ENCODE measurements at regions not wholly inside any gene's neighbourhood (a gene's known extent, or its start where the extent isn't known, plus 50 kb on each side); places are given as distances from the start of the nearest gene placed in this dataset.

DNA sequence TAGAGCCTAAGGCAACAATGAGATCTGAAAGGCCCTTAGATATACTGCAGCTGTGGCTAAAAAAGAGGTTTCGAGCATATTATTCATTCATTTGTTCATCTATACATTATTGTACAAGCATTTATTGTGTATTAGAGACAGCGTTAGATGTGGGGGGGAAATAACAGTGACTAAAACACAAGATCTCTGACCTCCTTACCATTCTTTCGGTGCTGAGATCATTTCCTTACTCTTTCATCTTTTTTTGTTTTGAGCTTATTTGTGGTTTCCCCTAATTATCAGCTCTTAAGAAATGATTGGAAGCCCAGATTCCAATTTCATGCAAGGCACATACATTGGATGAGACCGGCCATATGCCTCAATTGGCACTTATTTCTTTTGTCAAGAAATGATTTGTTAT is 113.2 kb downstream of the SEC61B start:
- peaks cover 9% of the 10 kb centered on the region; the same call in 1 of the 2 replicates for H3K9me3 Mint-ChIP-seq
- DNase-seq (ENCODE audit: low spot score) (no peak), ATAC-seq (no peak)
- POLR2A ChIA-PET = no interaction called here
- CTCF ChIA-PET = interaction anchor here (1.4 kb wide), 1 partner anchor 66 kb away, joined by 3 read pairs; no protein-coding TSS in a partner anchor
- no peaks in the 10 kb centered on the region for H3K36me3 Mint-ChIP-seq
- no peaks in the 10 kb centered on the region for H3K4me1 Mint-ChIP-seq
- TF ChIP-seq, protein P1, sequence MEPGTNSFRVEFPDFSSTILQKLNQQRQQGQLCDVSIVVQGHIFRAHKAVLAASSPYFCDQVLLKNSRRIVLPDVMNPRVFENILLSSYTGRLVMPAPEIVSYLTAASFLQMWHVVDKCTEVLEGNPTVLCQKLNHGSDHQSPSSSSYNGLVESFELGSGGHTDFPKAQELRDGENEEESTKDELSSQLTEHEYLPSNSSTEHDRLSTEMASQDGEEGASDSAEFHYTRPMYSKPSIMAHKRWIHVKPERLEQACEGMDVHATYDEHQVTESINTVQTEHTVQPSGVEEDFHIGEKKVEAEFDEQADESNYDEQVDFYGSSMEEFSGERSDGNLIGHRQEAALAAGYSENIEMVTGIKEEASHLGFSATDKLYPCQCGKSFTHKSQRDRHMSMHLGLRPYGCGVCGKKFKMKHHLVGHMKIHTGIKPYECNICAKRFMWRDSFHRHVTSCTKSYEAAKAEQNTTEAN (CRISPR knock-in tag; IDR thresholded peaks at IDR 0.05) = no peak
- no peak for TF ChIP-seq RORB (CRISPR knock-in tag; IDR thresholded peaks at IDR 0.05)
- TF ChIP-seq, protein P2, sequence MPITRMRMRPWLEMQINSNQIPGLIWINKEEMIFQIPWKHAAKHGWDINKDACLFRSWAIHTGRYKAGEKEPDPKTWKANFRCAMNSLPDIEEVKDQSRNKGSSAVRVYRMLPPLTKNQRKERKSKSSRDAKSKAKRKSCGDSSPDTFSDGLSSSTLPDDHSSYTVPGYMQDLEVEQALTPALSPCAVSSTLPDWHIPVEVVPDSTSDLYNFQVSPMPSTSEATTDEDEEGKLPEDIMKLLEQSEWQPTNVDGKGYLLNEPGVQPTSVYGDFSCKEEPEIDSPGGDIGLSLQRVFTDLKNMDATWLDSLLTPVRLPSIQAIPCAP (CRISPR knock-in tag; IDR thresholded peaks at IDR 0.05) = no peak
- no peak for TF ChIP-seq CREB1 (CRISPR knock-in tag; IDR thresholded peaks at IDR 0.05)
- TF ChIP-seq SMAD4 (CRISPR knock-in tag; IDR thresholded peaks at IDR 0.05) = no peak
- TF ChIP-seq ZNF121 (CRISPR knock-in tag; IDR thresholded peaks at IDR 0.05) = no peak
- TF ChIP-seq KAT7 (CRISPR knock-in tag; IDR thresholded peaks at IDR 0.05; ENCODE audit: borderline replicate concordance) = no peak
- TF ChIP-seq, protein P3, sequence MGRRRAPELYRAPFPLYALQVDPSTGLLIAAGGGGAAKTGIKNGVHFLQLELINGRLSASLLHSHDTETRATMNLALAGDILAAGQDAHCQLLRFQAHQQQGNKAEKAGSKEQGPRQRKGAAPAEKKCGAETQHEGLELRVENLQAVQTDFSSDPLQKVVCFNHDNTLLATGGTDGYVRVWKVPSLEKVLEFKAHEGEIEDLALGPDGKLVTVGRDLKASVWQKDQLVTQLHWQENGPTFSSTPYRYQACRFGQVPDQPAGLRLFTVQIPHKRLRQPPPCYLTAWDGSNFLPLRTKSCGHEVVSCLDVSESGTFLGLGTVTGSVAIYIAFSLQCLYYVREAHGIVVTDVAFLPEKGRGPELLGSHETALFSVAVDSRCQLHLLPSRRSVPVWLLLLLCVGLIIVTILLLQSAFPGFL (CRISPR knock-in tag; IDR thresholded peaks at IDR 0.05; ENCODE audit: borderline replicate concordance) = no peak
- no peak for TF ChIP-seq PRRX2 (CRISPR knock-in tag; IDR thresholded peaks at IDR 0.05)
- TF ChIP-seq JAZF1 (CRISPR knock-in tag; IDR thresholded peaks at IDR 0.05) = no peak
- no peak for TF ChIP-seq GTF2I (CRISPR knock-in tag; conservative IDR thresholded peaks at IDR 0.05)
- TF ChIP-seq, protein P4, sequence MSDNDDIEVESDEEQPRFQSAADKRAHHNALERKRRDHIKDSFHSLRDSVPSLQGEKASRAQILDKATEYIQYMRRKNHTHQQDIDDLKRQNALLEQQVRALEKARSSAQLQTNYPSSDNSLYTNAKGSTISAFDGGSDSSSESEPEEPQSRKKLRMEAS (CRISPR knock-in tag; IDR thresholded peaks at IDR 0.05) = no peak
- no peak for TF ChIP-seq ZNF219 (CRISPR knock-in tag; IDR thresholded peaks at IDR 0.05; ENCODE audit: borderline replicate concordance)
- no peak for TF ChIP-seq OVOL2 (CRISPR knock-in tag; IDR thresholded peaks at IDR 0.05; ENCODE audit: borderline replicate concordance)
- TF ChIP-seq TEAD1 (CRISPR knock-in tag; IDR thresholded peaks at IDR 0.05) = no peak
- H3K4me3 Mint-ChIP-seq = no peak overlapping the region
- no peak overlapping the region for H3K27ac Mint-ChIP-seq
- no peaks in the 10 kb centered on the region; the same call in 1 of the 2 replicates for H3K27me3 Mint-ChIP-seq (ENCODE audit: low read depth)

DNA sequence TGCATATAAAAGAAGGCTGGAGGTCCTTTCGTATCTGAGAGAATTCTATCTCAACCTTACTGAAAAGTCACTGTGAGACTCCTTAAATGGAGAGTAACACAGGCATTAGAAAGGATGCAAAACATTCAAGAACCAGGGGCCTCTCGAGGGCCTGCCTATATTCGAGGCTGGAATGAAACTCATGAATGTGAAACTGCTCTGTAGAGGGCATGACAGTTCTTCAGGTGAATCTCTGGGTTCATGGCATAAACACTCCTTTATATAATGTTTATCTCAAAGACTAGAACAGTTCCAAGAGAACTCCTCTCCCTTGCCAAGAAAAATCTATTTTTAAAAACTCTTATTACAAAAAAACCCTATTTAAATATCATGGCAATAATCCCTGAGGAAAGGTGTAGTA is 113.9 kb downstream of the SEC61B start:
- ChIA-PET CTCF (interaction anchor here (1.4 kb wide), 1 partner anchor 65 kb away, joined by 3 read pairs; no protein-coding TSS in a partner anchor), POLR2A (no interaction called here)
- no peak overlapping the region for H3K4me3 Mint-ChIP-seq
- TF ChIP-seq HMGA2 (CRISPR knock-in tag; IDR thresholded peaks at IDR 0.05) = no peak
- no peak for TF ChIP-seq ZNF219 (CRISPR knock-in tag; IDR thresholded peaks at IDR 0.05; ENCODE audit: borderline replicate concordance)
- TF ChIP-seq NFATC4 (CRISPR knock-in tag; IDR thresholded peaks at IDR 0.05) = no peak
- no peak for TF ChIP-seq FOXP1 (CRISPR knock-in tag; IDR thresholded peaks at IDR 0.05; ENCODE audit: borderline replicate concordance)
- no peak for TF ChIP-seq GABPB1 (CRISPR knock-in tag; IDR thresholded peaks at IDR 0.05)
- no peak for TF ChIP-seq RORB (CRISPR knock-in tag; IDR thresholded peaks at IDR 0.05)
- H3K4me1 Mint-ChIP-seq = no peaks in the 10 kb centered on the region
- no peak for ATAC-seq
- H3K9me3 Mint-ChIP-seq = peaks cover 9% of the 10 kb centered on the region; the same call in 1 of the 2 replicates
- H3K27ac Mint-ChIP-seq = no peak overlapping the region
- no peaks in the 10 kb centered on the region; the same call in 1 of the 2 replicates for H3K27me3 Mint-ChIP-seq (ENCODE audit: low read depth)
- DNase-seq (ENCODE audit: low spot score) = no peak
- H3K36me3 Mint-ChIP-seq = no peaks in the 10 kb centered on the region

DNA sequence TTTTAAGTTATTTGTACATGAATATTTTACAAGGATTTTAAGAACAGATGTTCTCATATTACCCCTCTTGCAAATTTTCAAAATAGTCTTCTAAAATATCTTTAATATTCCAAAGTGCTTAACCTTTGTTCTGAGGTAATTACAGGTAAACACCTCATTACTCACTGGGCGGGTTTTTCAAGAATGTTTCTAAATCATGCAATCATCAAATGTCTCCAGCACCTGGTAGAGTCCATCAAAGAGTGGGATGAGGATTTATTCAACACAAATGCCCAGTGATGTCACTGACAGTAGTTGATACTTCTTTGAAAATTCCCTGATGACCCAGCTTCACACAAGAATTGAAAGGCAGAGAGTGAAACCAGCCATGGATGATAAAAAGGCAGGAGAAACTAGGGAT is 114.4 kb downstream of the SEC61B start:
- Mint-ChIP-seq H3K4me3 (no peak overlapping the region), H3K4me1 (no peaks in the 10 kb centered on the region), H3K27ac (no peak overlapping the region), H3K9me3 (peaks cover 9% of the 10 kb centered on the region; the same call in 1 of the 2 replicates), H3K27me3 (ENCODE audit: low read depth) (no peaks in the 10 kb centered on the region; the same call in 1 of the 2 replicates), H3K36me3 (no peaks in the 10 kb centered on the region)
- CTCF ChIA-PET = no interaction called here
- ATAC-seq = no peak
- POLR2A ChIA-PET = no interaction called here
- no peak for DNase-seq (ENCODE audit: low spot score)
- TF ChIP-seq ELF4 (CRISPR knock-in tag; IDR thresholded peaks at IDR 0.05; ENCODE audit: low read depth) = no peak
- TF ChIP-seq, protein P5, sequence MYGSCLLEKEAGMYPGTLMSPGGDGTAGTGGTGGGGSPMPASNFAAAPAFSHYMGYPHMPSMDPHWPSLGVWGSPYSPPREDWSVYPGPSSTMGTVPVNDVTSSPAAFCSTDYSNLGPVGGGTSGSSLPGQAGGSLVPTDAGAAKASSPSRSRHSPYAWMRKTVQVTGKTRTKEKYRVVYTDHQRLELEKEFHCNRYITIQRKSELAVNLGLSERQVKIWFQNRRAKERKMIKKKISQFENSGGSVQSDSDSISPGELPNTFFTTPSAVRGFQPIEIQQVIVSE (CRISPR knock-in tag; IDR thresholded peaks at IDR 0.05; ENCODE audit: borderline replicate concordance) = no peak
- TF ChIP-seq, protein P1 (CRISPR knock-in tag; IDR thresholded peaks at IDR 0.05) = no peak
- TF ChIP-seq ZNF121 (CRISPR knock-in tag; IDR thresholded peaks at IDR 0.05) = no peak
- TF ChIP-seq, protein P6, sequence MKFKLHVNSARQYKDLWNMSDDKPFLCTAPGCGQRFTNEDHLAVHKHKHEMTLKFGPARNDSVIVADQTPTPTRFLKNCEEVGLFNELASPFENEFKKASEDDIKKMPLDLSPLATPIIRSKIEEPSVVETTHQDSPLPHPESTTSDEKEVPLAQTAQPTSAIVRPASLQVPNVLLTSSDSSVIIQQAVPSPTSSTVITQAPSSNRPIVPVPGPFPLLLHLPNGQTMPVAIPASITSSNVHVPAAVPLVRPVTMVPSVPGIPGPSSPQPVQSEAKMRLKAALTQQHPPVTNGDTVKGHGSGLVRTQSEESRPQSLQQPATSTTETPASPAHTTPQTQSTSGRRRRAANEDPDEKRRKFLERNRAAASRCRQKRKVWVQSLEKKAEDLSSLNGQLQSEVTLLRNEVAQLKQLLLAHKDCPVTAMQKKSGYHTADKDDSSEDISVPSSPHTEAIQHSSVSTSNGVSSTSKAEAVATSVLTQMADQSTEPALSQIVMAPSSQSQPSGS (CRISPR knock-in tag; IDR thresholded peaks at IDR 0.05; ENCODE audit: borderline replicate concordance, low read depth) = no peak
- TF ChIP-seq OVOL2 (CRISPR knock-in tag; IDR thresholded peaks at IDR 0.05; ENCODE audit: borderline replicate concordance) = no peak
- TF ChIP-seq ZNF138 (CRISPR knock-in tag; conservative IDR thresholded peaks at IDR 0.05) = no peak
- no peak for TF ChIP-seq RELA (CRISPR knock-in tag; IDR thresholded peaks at IDR 0.05; ENCODE audit: borderline replicate concordance)
- TF ChIP-seq FOXP1 (CRISPR knock-in tag; IDR thresholded peaks at IDR 0.05; ENCODE audit: borderline replicate concordance) = no peak
- no peak for TF ChIP-seq SMAD3 (CRISPR knock-in tag; IDR thresholded peaks at IDR 0.05; ENCODE audit: borderline replicate concordance)
- no peak for TF ChIP-seq ZNF396 (CRISPR knock-in tag; IDR thresholded peaks at IDR 0.05; ENCODE audit: borderline replicate concordance)

All from WTC11 (cell line).